HEK293 (cell line): ENCODE measurements at regions not wholly inside any gene's neighbourhood (a gene's known extent, or its start where the extent isn't known, plus 50 kb on each side); places are given as distances from the start of the nearest gene placed in this dataset.

Source experiments
- CTCF ChIA-PET: fragments of 350-600 bp; formaldehyde crosslinking; extraction: SDS; loops from one replicate; lab custom pipeline; 2021; ENCODE audit warnings: antibody characterized with exemption; lab: Yijun Ruan, JAX
- POLR2A ChIA-PET: fragments of 300-600 bp; formaldehyde crosslinking; extraction: SDS; loops from one replicate; lab custom pipeline; 2020; ENCODE audit warnings: antibody characterized with exemption, inconsistent platforms; lab: Yijun Ruan, JAX
- H3K27ac ChIP-seq: fragments of 200-500 bp; sonication (Bioruptor generic); 2 replicates; pipeline ENCODE4 v1.5.1; 2014; ENCODE audit warnings: low read depth, low read length, control low read depth, inconsistent platforms; ENCODE audit errors: extremely low read depth
- H3K36me3 ChIP-seq, 2 experiments: fragments of 200-500 bp in 1 of 2; sonication (Bioruptor generic) in 1 of 2; 1 replicate in 1 of 2; 2 replicates in 1 of 2; pipeline ENCODE4 v1.5.1; 2014 to 2017; ENCODE audit warnings: inconsistent platforms in 2 of 2, low read length in 2 of 2; ENCODE audit not compliant: control insufficient read depth in 2 of 2, insufficient read depth in 1 of 2
- H3K4me1 ChIP-seq: fragments of 200-500 bp; sonication (Bioruptor generic); 2 replicates; pipeline ENCODE4 v1.5.1; 2014; ENCODE audit warnings: mild to moderate bottlenecking, low read length, inconsistent platforms; ENCODE audit not compliant: control insufficient read depth, insufficient read depth
- H3K4me3 ChIP-seq: 2 replicates; pipeline ENCODE4 v1.5.1; 2011; ENCODE audit warnings: low read depth, mild to moderate bottlenecking, control low read depth, low read length, moderate library complexity
- H3K9me3 ChIP-seq: fragments of 200-500 bp; sonication (Bioruptor generic); 2 replicates; pipeline ENCODE4 v1.5.1; 2014; ENCODE audit warnings: low read depth, low read length, inconsistent platforms; ENCODE audit not compliant: control insufficient read depth, insufficient read depth
- CTCF ChIP-seq: fragments of 450-650 bp; formaldehyde crosslinking; IDR thresholded peaks from 2 replicates; pipeline ENCODE4 v1.5.1; 2016; ENCODE audit warnings: missing biosample characterization, missing genetic modification characterization
- GFI1B ChIP-seq: fragments of 450-650 bp; formaldehyde crosslinking; IDR thresholded peaks from 2 replicates; pipeline ENCODE4 v1.5.1; 2016; ENCODE audit warnings: missing biosample characterization, missing genetic modification characterization
- SP3 ChIP-seq: fragments of 450-650 bp; formaldehyde crosslinking; IDR thresholded peaks from 2 replicates; pipeline ENCODE4 v1.5.1; 2016; ENCODE audit warnings: missing biosample characterization, missing genetic modification characterization
- ZBTB44 ChIP-seq: fragments of 450-650 bp; IDR thresholded peaks from 2 replicates; pipeline ENCODE4 v1.5.1; 2018; ENCODE audit warnings: missing biosample characterization, mild to moderate bottlenecking, missing genetic modification characterization
- ZBTB7A ChIP-seq: fragments of 450-650 bp; formaldehyde crosslinking; IDR thresholded peaks from 2 replicates; pipeline ENCODE4 v1.5.1; 2016; ENCODE audit warnings: low read depth, missing biosample characterization, missing genetic modification characterization
- ZFHX2 ChIP-seq: fragments of 450-650 bp; formaldehyde crosslinking; conservative IDR thresholded peaks from 2 replicates; pipeline ENCODE4 v1.5.1; 2016; ENCODE audit warnings: missing biosample characterization, missing genetic modification characterization
- ZFP37 ChIP-seq: fragments of 450-650 bp; formaldehyde crosslinking; IDR thresholded peaks from 2 replicates; pipeline ENCODE4 v1.5.1; 2016; ENCODE audit warnings: missing biosample characterization, missing genetic modification characterization
- ZIC2 ChIP-seq: fragments of 450-650 bp; formaldehyde crosslinking; IDR thresholded peaks from 2 replicates; pipeline ENCODE4 v1.5.1; 2016; ENCODE audit warnings: missing biosample characterization, missing genetic modification characterization
- ZNF155 ChIP-seq: fragments of 450-650 bp; formaldehyde crosslinking; IDR thresholded peaks from 2 replicates; pipeline ENCODE4 v1.5.1; 2016; ENCODE audit warnings: missing biosample characterization, missing genetic modification characterization
- ZNF2 ChIP-seq: fragments of 450-650 bp; formaldehyde crosslinking; IDR thresholded peaks from 2 replicates; pipeline ENCODE4 v1.5.1; 2016; ENCODE audit warnings: missing biosample characterization, missing genetic modification characterization
- ZNF221 ChIP-seq: fragments of 450-650 bp; formaldehyde crosslinking; IDR thresholded peaks from 2 replicates; pipeline ENCODE4 v1.5.1; 2017; ENCODE audit warnings: missing biosample characterization, missing genetic modification characterization, borderline replicate concordance
- ZNF423 ChIP-seq: fragments of 450-650 bp; formaldehyde crosslinking; IDR thresholded peaks from 2 replicates; pipeline ENCODE4 v1.5.1; 2016; ENCODE audit warnings: missing biosample characterization, missing genetic modification characterization
- ZNF548 ChIP-seq: fragments of 450-650 bp; formaldehyde crosslinking; IDR thresholded peaks from 2 replicates; pipeline ENCODE4 v1.5.1; 2016; ENCODE audit warnings: missing biosample characterization, missing genetic modification characterization
- ZNF621 ChIP-seq: fragments of 450-650 bp; formaldehyde crosslinking; IDR thresholded peaks from 2 replicates; pipeline ENCODE4 v1.5.1; 2017; ENCODE audit warnings: missing biosample characterization, missing genetic modification characterization
- ZNF670 ChIP-seq: fragments of 450-650 bp; formaldehyde crosslinking; IDR thresholded peaks from 2 replicates; pipeline ENCODE4 v1.5.1; 2016; ENCODE audit warnings: missing biosample characterization, missing genetic modification characterization, low read depth
- ZNF76 ChIP-seq: fragments of 450-650 bp; formaldehyde crosslinking; IDR thresholded peaks from 2 replicates; pipeline ENCODE4; 2016; ENCODE audit warnings: low read depth, missing biosample characterization, missing genetic modification characterization, borderline replicate concordance

- no peak overlapping the region for H3K4me3 ChIP-seq
- ChIA-PET CTCF (no interaction called here), POLR2A (no interaction called here)
- no peak overlapping the region for H3K27ac ChIP-seq
- H3K36me3 ChIP-seq = no peaks in the 10 kb centered on the region
- H3K9me3 ChIP-seq = no peaks in the 10 kb centered on the region
- TF ChIP-seq GFI1B (tag by site-specific recombination) (no peak), ZNF155 (tag by site-specific recombination) (no peak)
- no peaks in the 10 kb centered on the region for H3K4me1 ChIP-seq
These were observed 599.3 kb downstream of the BUD13 start for GRCh38 chr11:116173506-116173905.

GRCh38 chr11:116172851-116173250 lies 599.9 kb downstream of the BUD13 start:
- H3K27ac ChIP-seq = no peak overlapping the region
- no peaks in the 10 kb centered on the region for H3K36me3 ChIP-seq
- CTCF ChIA-PET = interaction anchor here (0.6 kb wide), 1 partner anchor 267 kb away, joined by 3 read pairs; no protein-coding TSS in a partner anchor
- no peaks in the 10 kb centered on the region for H3K4me1 ChIP-seq
- no peak for TF ChIP-seq ZIC2 (tag by site-specific recombination)
- no peaks in the 10 kb centered on the region for H3K9me3 ChIP-seq
- POLR2A ChIA-PET = no interaction called here
- no peak overlapping the region for H3K4me3 ChIP-seq

- H3K27ac ChIP-seq = no peak overlapping the region
- TF ChIP-seq ZNF2 (tag by site-specific recombination) (no peak), ZIC2 (tag by site-specific recombination) (no peak), ZNF221 (no peak), ZFP37 (tag by site-specific recombination) (no peak), ZNF76 (tag by site-specific recombination) (no peak), SP3 (tag by site-specific recombination) (no peak), ZFHX2 (tag by site-specific recombination) (no peak), ZNF423 (no peak), CTCF (no peak), ZNF621 (tag by site-specific recombination) (no peak), ZBTB44 (tag by site-specific recombination) (no peak), ZNF670 (tag by site-specific recombination) (no peak), ZBTB7A (no peak), ZNF548 (tag by site-specific recombination) (no peak)
- H3K36me3 ChIP-seq = no peaks in the 10 kb centered on the region
- ChIA-PET POLR2A (no interaction called here), CTCF (no interaction called here)
- H3K9me3 ChIP-seq = no peaks in the 10 kb centered on the region
- no peak overlapping the region for H3K4me3 ChIP-seq
- H3K4me1 ChIP-seq = no peaks in the 10 kb centered on the region
These were observed 600.6 kb downstream of the BUD13 start for GRCh38 chr11:116172156-116172555.
